Astrocyte of the hippocampus (primary cell): ENCODE measurements at regions not wholly inside any gene's neighbourhood (a gene's known extent, or its start where the extent isn't known, plus 50 kb on each side); places are given as distances from the start of the nearest gene placed in this dataset.

Experiments used
- DNase-seq: peaks from one replicate; pipeline ENCODE4 v3.0.0; 2011; ENCODE audit warnings: low read depth, low spot score

- DNase-seq = no peak
Observed at GRCh38 chr14:97572583-97573458, 775.6 kb downstream of the VRK1 start.

DNA sequence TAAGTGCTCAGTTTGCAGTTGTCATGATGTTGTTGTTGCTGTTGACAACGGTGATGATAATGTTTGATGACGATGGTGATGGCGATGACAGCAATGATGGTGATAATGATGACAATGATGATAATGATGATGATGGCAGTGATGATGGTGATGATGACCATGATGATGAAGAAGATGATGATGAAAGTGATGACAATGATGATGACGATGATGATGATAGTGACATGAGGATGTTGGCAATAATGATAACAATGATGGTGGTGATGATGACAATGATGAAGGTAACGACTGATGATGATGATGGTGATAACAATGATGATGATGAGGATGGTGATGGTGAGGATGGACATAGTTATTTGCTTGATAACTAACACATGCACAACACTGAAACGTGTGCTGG, 778.5 kb downstream of the VRK1 start:
- no peak for DNase-seq

DNA sequence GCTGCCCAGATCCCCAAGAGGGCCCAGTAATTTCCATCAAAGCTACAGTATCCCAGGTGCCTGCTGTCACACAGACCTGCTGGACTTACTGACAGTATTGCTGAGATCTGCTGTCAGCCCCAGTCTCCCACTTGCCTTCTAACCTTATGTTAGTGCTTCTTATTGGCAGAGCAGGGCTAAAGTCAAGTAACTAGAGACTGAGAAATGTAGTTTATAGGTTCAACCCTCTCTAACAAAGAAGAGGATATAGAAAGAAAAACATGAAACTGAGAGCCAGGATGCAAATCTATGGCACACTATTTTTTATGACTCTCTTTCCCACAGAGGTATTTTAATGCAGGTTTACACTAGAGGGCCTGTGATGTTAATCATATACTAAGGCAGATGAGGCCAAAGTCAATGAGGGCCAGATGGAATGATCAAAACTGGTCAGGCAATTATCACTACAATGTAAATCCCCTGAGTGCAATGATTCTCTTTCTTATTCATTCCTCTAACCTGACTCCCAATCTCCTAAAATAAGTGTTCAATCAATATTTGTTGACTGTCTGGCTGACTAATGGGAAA, 781.9 kb downstream of the VRK1 start:
- no peak for DNase-seq

- DNase-seq = peak; percentile 44
Observed at GRCh38 chr14:97581016-97581415, 783.8 kb downstream of the VRK1 start.

GRCh38 chr14:97582022-97582421, 784.8 kb downstream of the VRK1 start:
- DNase-seq = no peak

DNA sequence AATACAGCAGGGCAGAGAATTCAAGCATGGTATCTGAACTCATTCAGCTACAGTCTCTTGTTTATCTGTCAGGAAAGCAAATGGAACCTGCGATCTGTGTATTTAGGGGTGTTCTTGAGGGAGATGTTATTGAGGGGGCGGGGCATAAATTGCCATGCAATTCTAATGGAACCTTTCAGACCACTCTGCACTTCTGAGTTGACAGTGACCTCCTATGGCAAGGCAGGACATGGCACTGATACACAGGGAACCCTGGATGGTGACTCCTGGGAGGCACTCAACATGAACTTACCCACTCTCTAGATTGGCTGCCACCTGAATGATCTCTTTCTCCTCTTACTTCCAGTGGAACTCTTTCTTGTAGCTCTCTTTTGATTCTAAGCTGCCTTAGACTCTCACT, 787.3 kb downstream of the VRK1 start:
- no peak for DNase-seq

DNA sequence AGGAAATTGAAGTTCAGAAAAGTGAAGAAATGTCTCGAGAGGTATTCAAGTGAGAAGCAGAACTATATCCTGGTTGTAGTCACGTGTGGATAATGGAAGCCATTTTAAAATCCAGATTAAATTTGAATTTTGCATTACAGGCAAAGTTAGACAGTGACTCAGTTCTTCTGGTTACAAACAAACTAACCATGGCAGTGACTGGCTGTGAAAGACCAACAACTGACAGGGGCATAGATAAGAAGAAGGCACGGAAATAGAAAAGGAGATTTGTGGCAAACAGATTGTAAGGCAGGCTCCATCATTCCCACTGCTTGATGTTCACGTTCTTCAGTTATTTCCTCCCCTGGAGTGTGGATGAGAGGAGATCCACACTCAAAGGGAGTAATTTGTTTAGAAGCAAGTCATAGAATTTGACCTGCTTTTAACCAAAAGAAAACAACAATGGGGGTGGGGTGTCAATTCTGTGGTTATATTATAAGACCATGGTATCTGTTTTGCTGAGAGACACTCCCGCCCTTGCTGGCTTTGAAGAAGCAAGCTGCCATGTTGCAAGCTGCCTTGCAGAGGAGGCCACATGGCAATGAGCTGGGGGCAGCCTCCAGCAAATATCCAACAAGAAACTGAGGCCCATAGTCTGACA, 795.3 kb downstream of the VRK1 start:
- DNase-seq = no peak

DNA sequence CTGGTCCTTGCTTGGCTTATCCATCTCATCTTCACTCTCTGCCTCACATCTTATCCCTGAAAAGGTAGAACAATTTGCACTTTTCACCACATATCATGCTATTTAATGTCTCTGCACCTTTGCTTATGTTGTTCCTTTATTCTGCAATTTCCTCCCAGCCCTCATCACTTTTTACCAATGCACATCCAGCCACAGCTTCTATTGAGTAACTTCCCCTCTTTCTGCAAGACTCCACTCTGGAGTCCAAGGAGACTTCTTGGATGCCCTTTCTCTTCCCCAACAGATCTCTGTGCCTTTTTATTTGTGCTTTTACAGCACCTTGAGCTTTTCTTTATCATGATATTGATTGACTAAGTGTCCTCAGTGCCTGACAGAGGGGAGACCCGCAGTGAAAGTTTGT, 797.1 kb downstream of the VRK1 start:
- DNase-seq = no peak

DNA sequence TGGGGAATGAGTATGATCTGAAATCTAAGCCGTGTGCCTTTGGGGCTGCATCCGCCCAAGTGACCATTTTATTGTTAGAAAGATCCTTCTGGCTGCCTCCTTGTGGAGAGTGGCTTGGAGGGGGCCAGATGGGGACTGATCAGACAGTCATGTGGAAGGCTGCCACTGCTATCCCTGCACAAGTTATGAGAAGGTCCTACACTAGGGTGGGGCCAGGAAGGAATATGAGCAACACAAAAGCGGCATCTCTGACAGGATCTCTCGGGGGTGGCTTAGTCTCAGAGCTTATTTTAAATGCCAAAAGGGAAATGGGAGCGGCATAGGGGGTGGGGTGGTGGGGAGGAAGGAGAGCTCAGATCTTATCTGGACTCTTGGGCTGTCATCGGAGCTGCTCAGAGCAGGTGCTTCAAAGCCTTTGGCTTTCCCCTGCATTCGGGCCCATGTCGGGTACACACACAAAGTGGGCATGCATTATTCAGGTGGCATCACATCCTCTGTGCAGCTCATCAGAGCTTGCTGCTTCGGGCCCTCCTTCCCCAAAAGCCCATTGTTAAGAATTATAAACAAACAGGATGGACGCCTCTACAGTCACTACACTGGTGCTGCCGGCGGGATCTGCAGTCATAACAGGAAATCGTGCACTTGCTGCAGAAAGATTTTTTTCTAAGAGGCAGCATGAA, 805.4 kb downstream of the VRK1 start:
- DNase-seq = no peak

DNA sequence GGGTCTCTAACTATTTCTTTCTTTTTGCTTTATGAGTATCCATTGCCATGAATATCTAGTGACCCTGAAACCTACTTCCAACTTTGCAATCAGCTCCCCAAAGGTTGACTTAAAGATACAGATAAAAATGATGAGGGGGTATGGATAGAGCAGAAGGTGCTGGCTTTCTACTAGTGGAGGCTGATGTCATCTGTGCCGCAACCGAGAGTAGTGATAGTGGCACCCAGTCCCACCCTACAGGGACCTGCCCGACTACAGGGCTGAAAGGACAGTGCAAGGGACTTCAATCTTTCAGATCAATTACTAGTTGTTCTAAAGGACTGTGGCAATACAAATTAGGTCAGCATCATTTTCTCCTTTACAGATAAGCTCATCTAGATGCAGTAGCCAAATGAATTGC, 806.0 kb downstream of the VRK1 start:
- DNase-seq = no peak

DNA sequence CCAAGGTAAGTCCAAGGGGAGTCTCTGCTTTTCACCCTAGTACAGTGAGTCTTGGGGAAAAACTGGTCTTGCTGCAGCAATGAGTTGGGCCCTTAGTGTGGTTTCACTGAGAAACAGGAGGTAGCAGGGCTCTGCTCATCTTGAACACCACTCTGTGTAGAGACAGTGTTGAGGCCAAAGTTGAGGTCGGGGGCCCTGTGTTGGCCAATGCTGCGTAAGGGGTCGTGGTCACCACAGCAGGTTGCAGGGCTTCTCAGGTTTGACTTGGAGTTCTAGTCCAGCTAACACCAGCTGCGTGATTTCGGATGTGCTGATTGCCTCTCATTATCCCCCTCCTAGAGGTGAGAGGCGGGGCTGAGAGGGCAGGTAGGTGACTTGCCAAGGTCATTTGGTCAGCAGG, 807.5 kb downstream of the VRK1 start:
- no peak for DNase-seq

- no peak for DNase-seq
Observed at GRCh38 chr14:97618401-97618800, 821.2 kb downstream of the VRK1 start.

DNA sequence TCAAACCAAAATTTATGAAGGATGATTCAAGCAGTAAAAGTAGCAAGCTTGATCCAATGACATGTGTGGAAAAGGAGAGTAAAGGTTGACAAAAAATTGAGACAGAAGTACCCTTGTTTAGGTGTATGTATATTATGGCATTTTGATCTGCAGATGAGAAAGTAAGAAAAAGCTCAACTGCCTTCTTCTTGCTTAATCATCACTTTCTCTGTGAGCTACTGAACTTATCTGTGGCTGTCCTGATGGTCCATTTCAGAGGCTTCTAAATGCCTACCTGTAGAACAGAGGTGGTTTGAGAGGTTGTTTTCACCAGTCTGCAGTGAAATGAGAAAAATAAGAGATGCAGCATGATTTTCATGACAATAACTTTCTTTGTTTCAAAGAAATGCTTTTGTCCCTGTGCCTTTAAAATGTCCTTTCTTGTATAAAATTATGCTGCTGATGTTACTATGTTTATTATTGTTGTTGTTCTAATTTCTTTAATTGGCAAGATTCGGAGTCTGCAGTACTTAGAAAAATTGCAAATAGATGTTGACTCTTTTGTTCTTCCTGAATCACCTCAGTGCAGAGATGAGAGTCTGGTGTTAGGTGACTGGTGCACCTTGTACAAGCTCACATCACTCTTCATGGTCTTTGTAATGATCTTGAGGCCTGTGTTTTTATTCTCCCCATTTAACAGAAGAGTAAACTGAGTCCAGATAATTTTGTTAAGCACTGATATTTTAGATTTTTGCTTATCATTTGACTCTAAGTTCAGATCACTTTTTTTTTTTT, 821.9 kb downstream of the VRK1 start:
- no peak for DNase-seq

DNA sequence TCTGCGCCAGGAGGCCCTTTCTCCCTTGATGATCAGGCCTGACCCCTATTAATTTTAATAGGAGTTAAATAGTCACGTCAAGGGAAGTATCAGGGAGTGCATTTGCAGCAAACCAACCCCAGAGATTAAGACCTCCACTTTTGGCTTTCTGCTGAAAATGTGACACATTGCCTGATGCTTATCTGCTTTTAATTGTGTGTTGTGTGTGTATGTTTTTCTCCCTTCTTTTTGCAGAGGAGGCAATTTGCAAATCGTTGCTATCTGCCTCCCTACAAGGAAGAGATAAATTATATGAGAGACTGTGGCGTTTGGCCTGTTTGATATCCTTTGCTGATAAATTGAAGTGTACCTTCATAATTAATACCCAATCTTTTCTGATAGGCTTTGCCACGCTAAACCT, 822.9 kb downstream of the VRK1 start:
- DNase-seq = no peak

DNA sequence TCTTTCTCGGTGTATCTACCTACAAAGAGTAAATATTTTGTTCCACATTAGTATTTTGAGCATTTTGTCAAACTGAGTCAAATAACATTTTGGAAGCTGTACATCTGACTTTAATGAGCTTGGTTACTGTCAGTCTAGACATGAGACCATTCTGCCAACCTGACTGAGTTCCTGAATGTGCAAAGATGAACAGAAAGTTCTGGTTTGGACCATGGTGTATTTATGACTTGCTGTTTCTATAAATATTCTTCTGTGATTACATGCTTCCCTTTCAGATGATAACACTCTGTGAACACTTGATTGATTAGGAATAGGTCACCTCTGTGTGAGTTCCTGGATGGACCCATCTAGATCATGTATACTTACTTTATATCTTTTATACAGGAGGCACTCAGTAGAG, 827.8 kb downstream of the VRK1 start:
- no peak for DNase-seq

DNA sequence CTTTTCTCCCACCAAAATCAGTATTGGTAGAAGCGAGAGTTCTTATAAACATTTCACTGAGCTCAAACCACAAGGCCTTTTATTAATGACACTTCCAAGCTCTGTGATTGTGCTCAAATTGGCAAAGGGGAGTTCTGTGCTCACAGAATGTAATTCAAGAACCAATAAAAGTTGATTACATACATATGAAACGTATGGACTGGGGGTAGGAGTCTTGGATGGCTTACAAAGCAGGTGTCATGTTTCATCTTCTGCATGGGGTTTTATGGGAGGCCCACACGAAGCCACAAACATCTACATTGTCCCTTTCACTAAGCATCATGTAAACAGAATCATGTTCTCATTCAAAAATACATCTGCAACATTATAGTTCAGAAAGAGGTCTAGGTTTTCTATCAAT, 828.3 kb downstream of the VRK1 start:
- DNase-seq = no peak

GRCh38 chr14:97626088-97626487, 828.9 kb downstream of the VRK1 start:
- no peak for DNase-seq

GRCh38 chr14:97630249-97630648, 833.1 kb downstream of the VRK1 start:
- DNase-seq = no peak

GRCh38 chr14:97633131-97633738, 836.1 kb downstream of the VRK1 start:
- no peak for DNase-seq

DNA sequence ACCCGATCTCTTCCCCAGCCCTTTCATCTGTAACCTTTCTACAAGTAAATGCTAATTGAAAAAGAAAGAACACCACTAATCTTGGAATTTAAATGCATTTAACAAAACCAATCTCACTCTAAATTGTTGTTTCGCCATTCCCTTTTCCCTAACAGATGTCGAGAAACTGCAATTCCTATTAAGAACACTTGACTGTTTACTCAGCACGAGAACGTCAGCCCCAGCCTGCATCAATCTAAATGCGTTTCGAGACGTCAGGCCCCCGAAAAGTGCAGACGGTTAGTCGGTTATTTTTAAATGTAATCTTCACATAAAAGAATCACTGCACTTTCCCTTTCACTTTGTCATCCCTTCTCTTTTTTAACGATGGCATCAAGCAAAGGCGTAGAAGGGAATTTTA, 837.6 kb downstream of the VRK1 start:
- no peak for DNase-seq

- peak; percentile 3 for DNase-seq
Observed at GRCh38 chr14:97638864-97639263, 841.7 kb downstream of the VRK1 start.
